ENCODE measurements at regions not wholly inside any gene's neighbourhood (a gene's known extent, or its start where the extent isn't known, plus 50 kb on each side); places are given as distances from the start of the nearest gene placed in this dataset.
"Not testable (repeated sequence)": the region's sequence is repeated elsewhere in the genome, so short reads cannot be mapped to it uniquely, and the experiment has no call there.

DNA sequence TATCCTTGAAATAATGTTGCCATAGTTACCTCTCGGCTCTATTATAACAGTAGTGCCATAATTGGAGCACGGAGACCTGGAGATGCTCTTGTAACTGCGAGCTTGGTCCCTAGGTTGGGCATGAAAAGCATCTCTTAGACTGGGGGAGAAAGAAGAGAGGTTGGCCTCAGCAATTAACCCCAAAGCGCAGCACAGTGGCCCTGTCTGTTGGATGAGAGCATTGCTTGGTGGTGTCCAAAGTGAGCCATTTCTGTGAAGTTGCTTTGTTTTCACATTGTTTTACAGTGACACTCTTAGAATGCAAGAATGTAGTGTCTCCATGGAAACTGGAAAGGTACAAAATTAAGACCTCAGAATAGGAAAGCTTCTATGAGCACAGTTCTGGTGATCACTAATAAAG, 660.7 kb upstream of the EEF2KMT start:
- no peak for DNase-seq (ENCODE audit: extremely low read depth, low read depth)

DNA sequence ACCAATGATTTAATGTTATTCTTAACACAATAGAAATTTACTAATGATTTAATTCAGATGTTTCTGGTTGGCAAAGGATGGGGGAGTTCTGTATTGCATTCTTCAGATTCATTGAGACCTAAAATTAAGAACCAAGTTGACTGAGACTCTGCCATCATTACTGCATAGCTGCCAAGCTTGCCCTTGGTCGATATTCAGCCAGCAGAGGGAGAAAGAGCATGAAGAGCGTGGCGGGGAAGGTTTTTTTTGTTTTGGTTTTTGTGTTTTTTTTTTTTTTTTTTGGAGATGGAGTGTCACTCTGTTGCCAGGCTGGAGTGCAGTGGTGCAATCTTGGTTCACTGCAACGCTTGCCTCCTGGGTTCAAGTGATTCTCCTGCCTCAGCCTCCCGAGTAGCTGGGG, 659.4 kb upstream of the EEF2KMT start:
- DNase-seq (ENCODE audit: extremely low read depth, low read depth) = no peak

GRCh38 chr16:5753381-5753780, 655.8 kb upstream of the EEF2KMT start:
- DNase-seq (ENCODE audit: extremely low read depth, low read depth) = no peak

- no peak for DNase-seq (ENCODE audit: extremely low read depth, low read depth)
Observed at GRCh38 chr16:5751216-5751615, 653.6 kb upstream of the EEF2KMT start.

DNA sequence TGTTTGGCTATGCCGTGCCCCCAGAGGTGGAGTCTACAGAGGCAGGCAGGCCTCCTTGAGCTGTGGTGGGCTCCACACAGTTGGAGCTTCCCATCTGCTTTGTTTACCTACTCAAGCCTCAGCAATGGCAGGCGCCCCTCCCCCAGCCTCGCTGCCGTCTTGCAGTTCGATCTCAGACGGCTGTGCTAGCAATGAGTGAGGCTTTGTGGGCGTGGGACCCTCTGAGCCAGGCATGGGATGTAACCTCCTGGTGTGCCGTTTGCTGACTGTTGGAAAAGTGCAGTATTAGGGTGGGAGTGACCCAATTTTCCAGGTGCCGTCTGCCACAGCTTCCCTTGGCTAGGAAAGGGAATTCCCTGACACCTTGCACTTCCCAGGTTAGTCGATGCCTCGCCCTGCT, 652.8 kb upstream of the EEF2KMT start:
- DNase-seq (ENCODE audit: extremely low read depth, low read depth) = not testable (repeated sequence)

GRCh38 chr16:5738586-5738985, 641.0 kb upstream of the EEF2KMT start:
- no peak for DNase-seq (ENCODE audit: extremely low read depth, low read depth)

GRCh38 chr16:5736209-5736930, 638.8 kb upstream of the EEF2KMT start:
- no peak for DNase-seq (ENCODE audit: extremely low read depth, low read depth)

- no peak for DNase-seq (ENCODE audit: extremely low read depth, low read depth)
Observed at GRCh38 chr16:5735444-5735843, 637.8 kb upstream of the EEF2KMT start.

GRCh38 chr16:5730783-5731182, 633.2 kb upstream of the EEF2KMT start:
- no peak for DNase-seq (ENCODE audit: extremely low read depth, low read depth)

- DNase-seq (ENCODE audit: extremely low read depth, low read depth) = no peak
Observed at GRCh38 chr16:5722116-5722619, 624.6 kb upstream of the EEF2KMT start.

DNA sequence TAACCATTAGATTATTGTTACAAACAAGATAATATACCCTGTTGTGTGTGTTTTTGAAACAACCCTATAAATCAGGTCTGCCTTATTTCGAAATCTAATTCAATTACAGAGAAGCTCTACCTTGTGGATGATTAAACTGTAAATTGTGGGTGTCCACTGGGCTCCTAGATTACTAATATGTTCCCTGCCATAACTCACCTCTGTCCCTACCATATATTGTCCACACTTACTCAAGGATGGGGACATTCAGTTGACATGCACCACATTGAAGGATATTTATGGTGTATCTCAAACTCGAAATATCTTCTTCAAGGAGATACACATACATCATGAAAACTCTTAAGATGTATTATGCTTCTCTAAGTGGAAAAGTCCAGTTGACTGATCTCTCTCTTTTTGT, 617.6 kb upstream of the EEF2KMT start:
- DNase-seq (ENCODE audit: extremely low read depth, low read depth) = no peak

GRCh38 chr16:5709889-5710288, 612.3 kb upstream of the EEF2KMT start:
- DNase-seq (ENCODE audit: extremely low read depth, low read depth) = no peak

DNA sequence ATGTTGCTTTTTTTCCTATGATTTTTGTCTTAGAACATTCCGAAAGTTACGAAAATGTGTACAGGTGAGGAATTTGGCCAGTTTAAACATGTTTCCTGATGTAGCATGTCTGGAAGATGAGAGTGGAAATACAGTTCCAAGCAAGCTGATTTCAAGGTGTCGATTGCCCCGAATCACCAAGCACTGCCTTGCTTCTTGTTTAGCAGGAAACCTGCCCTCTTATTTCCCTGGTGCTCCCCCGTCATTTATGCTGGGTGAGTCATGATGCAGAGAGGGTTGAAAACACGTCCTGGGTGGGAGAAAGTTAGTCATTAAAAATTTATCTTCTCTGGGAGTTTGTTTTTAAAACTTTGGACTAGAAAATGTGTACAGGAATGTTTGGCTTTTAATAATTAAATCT, 608.6 kb upstream of the EEF2KMT start:
- DNase-seq (ENCODE audit: extremely low read depth, low read depth) = no peak

DNA sequence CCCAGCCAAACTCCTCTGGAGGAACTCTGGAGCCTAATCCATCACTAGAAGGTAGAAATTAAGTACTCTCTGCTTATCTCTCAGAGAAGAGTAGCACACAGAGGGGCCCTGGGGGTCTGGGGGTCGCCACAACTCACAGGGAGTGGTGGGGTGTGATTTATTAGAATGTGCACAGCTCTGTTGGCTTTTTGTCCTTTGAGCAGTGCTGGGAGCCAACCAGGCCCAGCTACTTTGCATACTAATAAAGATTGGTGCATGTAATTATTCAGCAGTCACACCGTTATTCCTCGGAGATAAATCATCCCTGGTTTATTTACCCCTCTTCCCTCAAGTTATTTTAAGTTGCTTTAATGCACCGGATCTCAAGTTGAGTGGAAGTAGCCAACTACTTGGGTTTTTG, 606.7 kb upstream of the EEF2KMT start:
- no peak for DNase-seq (ENCODE audit: extremely low read depth, low read depth)

- no peak for DNase-seq (ENCODE audit: extremely low read depth, low read depth)
Observed at GRCh38 chr16:5693426-5693825, 595.8 kb upstream of the EEF2KMT start.

DNA sequence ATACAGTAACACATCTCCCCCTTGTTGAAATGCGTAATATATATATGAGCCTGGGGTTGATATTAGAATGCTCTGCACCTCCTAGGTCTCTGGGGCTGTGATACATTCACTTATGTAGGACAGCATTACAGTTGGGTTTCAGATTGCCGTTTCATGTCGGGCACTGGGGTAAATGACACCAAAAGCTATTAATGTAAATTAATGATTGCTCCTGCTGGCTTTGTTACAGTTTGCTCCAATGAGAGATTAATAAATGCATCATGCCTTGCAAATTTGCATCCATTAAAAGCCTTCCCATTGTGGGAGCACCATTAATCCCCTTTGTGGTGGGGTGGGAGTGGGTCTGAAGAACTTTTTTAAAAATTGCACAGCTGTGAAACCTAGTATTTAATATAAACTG, 584.4 kb upstream of the EEF2KMT start:
- DNase-seq (ENCODE audit: extremely low read depth, low read depth) = no peak

DNA sequence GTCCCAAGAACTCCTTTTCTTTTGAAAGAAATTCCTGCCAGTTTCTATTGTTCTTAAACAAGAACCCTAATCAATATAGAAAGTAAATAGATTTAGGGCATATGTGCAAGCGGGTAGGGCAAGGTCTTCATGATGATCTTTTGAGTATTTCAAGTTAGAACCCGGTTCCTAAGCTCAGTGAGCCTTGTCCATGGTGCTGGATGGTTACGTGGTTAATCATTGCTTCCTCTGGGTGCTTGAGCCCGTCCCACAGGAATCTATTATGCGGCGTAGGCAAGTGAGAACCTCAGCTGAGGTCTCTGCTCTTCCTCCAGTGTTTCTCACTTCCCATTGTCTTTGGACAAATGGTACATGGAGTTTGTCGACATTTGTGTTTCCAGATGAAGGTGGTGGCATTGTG, 580.8 kb upstream of the EEF2KMT start:
- DNase-seq (ENCODE audit: extremely low read depth, low read depth) = no peak

- DNase-seq (ENCODE audit: extremely low read depth, low read depth) = no peak
Observed at GRCh38 chr16:5671421-5671820, 573.8 kb upstream of the EEF2KMT start.

- DNase-seq (ENCODE audit: extremely low read depth, low read depth) = no peak
Observed at GRCh38 chr16:5670198-5670597, 572.6 kb upstream of the EEF2KMT start.

GRCh38 chr16:5668553-5668952, 571.0 kb upstream of the EEF2KMT start:
- no peak for DNase-seq (ENCODE audit: extremely low read depth, low read depth)

- no peak for DNase-seq (ENCODE audit: extremely low read depth, low read depth)
Observed at GRCh38 chr16:5665834-5666233, 568.2 kb upstream of the EEF2KMT start.

DNA sequence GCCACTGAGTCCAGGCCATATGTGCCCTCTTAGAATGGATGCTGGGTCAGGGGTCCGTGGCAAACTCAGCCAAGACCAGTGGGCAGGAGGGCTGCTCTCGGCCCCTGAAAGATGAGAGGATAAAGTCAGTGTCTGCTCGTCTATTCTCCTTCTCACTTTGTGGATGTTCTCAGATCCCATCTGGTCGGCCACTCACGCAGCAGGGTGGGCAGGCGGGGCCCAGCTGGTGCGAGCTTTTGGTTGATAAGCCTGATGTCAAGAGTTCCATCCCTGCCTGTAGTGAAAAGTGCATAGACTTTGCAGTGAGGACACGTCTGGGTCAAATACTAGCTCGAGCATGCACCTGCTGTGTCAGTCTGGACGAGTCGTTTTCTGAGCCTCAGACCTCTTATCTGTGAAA, 556.2 kb upstream of the EEF2KMT start:
- no peak for DNase-seq (ENCODE audit: extremely low read depth, low read depth)

- DNase-seq (ENCODE audit: extremely low read depth, low read depth) = no peak
Observed at GRCh38 chr16:5653041-5653440, 555.4 kb upstream of the EEF2KMT start.
